Hepatic stellate cell (primary cell): ENCODE measurements at regions not wholly inside any gene's neighbourhood (a gene's known extent, or its start where the extent isn't known, plus 50 kb on each side); places are given as distances from the start of the nearest gene placed in this dataset.
"Not testable (repeated sequence)": the region's sequence is repeated elsewhere in the genome, so short reads cannot be mapped to it uniquely, and the experiment has no call there.

Source experiments
- DNase-seq: peaks from one replicate; pipeline ENCODE4 v3.0.0; 2011; ENCODE audit warnings: low spot score

DNA sequence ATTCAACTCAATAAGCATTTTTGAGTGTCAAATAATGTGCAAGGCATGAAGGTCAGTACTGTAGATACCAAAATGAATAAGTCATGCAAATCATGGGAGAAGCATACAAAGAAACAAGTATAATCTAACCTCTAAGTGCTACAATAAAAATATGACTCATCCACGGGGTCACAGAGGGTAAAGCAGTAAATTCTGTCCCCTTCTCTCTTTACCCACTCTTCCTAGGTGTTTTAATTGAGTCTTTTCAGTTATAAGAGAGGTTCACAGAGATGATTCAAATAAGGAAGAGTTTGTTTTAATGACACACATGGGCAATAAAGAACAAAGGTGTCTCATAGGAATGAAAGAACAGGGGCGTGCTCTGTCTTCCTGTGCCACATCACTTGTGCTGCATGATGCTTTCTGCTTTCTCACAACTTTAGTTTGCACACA is 71.5 kb upstream of the DAAM1 start:
- no peak for DNase-seq

DNA sequence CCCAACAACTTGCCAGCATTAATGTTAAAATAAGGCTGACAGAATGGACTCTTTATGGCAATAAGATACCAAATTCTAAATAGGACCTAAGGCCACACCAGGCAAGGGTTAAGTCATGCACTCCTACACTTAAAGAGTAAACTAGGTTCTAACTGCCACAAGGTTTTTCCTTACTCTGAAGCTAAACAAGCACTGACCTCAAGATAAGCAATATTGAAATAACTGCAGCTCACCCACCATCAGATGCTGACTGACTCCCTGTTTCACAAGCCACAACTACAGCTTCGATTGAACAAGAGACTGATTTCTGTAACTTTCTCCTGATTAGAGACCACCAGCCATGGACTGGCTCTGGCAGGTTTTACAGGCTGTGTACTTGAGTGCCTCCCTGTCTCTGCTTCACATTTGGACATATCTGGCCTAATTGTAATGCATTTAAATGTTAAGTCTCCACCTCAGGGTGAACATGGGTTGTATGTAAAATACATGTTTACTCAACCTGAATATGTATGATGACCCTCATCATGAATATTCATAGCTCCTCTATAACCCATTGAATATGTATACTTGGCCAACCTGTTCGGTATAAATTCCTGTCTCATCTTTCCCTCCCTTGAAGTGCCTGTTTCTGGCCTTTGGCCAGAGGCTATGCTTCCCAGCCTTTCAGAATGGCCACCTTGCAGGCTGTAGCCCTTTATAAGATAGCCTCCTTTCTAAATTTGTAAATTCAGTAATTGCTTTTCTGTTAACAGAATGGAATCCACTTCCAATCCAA is 70.5 kb upstream of the DAAM1 start:
- no peak for DNase-seq

DNA sequence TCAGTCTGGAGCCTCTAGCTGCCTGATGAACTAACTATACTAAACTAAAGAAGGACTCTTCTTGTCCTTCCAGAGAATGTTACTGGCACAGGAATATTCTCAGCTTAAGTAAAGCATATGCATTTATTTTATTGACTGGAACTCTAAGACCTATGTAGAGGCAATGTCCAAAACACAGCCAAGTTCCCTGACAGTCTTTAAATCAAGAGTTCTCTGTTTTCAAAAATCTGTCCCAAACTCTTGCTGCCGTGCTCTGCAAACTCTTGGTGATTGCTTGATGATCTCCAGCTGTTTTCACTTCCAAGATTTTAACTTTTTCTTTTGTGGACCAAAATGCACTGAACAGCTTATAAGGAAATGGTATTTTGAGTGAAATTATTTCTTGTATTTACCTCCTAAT is 67.5 kb upstream of the DAAM1 start:
- DNase-seq: no peak

DNA sequence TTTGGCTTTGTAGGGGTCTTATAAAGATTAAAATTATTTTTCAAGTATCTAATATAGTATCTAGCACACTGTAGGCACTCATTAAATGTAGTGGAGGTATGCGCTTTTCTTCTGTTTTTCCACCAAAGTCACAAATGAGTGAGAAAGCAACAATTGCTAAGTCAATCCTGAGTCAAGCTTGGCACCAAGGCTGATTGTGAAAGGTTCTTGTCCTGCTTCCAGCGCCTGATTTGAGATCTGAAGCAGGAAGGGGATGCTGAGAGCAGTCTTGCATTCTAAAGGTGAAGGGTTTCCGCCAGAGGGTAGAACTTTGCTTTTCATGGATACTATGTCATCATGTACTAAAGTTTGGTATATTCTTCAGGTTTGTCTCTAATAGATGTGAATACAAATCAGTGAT is 64.9 kb upstream of the DAAM1 start:
- DNase-seq: no peak

DNA sequence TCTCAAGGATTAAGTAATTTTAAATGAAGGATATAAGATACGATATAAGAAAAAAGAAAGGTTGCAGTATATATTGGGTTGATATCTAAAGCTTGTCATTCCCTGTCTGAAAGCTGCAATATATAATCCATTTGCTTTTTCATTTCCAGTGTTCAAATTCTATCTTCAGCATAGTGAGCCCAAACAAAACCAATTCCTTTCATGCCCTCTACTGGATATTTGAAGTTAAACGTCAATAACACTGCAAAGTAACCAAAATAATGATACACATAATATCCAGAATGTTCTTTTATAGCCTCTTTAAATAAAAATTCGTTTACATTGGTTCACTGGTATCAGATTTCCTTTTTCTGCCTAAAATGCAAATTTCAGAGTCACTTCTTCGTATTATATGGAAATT is 64.5 kb upstream of the DAAM1 start:
- peak; percentile 6 for DNase-seq

DNA sequence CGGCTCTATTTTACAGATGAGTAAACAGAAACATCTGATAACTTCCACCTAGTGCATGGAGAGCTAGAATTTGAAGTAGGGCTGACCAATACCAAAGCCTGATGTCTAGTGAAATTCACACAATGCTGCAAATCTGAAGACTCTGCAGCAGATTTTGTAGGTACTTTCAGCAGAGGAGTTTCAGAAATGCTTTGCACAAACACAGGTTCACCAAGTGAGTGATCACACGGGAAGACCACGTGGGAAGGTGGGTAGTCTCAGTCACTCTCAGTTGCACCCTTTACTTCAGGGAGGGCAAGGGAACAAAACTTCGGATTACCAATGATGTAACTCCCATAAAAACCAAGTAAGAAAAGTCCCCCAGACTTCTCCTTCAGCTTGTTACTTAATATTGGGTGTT is 63.3 kb upstream of the DAAM1 start:
- DNase-seq: no peak

DNA sequence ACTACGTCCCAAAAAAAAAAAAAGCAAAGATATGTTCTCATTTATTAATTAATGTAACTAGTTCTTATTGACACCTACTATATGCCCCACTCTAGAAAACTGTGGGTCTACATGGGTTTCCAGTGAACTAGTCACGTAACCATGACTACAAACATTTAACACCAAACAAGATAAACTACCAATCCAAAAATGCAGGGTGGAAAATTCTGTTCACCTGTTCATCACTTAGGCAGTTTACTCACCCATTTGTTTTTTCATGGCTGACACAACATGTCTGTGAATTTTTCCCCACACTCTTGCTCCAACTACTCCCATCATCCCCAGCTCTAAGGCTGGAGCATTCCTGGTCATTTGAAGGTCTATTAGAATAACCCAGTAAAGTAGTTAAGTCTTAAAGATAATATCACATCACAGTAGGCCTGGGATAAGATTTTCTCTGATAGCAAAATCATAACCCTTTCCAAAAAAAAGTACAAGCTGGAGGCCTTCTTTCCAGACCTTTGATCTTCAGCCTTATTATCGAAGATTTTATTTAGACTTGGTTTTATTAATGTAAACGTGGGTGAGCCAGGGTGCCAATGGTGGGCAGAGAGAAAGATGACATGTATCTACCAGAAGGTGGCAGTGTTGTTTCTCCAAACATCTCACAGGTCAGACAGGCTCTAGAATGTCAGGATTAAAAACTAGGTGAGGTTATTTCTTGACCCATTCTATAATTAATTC is 61.6 kb upstream of the DAAM1 start:
- peak; percentile 48 for DNase-seq

DNA sequence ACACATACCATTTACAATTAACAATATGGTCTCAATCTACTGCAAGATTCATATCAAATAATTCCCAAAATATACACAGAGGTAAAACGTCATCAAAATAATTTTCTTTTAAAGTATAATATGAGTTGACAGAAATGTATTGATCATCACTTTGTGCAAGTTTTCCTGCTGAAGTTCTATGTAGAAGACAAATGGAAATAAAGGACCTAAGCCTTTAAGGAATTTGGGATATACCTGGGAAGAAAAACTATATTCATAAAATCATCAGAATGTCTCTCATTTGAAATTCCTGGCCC is 61.1 kb upstream of the DAAM1 start:
- DNase-seq: no peak

DNA sequence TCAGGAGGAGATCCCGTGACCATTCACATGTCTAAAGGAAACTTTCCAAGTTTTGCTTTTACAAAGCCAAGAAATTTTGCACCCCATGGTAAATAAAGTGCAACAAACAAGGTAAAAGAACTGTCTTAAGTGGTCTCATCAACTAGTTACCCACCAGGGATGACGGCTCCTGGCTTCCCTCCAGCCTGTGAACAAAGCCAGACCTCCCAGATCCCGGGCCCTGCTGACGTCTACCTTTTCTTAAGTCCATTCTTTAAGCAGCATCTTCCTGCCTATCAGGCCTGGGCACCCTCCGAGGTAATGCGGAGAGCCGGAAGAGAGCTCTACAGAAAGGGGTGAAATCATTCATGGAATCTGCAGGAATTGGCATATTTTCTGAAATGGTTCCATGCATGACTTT is 58.0 kb upstream of the DAAM1 start:
- DNase-seq: no peak

DNA sequence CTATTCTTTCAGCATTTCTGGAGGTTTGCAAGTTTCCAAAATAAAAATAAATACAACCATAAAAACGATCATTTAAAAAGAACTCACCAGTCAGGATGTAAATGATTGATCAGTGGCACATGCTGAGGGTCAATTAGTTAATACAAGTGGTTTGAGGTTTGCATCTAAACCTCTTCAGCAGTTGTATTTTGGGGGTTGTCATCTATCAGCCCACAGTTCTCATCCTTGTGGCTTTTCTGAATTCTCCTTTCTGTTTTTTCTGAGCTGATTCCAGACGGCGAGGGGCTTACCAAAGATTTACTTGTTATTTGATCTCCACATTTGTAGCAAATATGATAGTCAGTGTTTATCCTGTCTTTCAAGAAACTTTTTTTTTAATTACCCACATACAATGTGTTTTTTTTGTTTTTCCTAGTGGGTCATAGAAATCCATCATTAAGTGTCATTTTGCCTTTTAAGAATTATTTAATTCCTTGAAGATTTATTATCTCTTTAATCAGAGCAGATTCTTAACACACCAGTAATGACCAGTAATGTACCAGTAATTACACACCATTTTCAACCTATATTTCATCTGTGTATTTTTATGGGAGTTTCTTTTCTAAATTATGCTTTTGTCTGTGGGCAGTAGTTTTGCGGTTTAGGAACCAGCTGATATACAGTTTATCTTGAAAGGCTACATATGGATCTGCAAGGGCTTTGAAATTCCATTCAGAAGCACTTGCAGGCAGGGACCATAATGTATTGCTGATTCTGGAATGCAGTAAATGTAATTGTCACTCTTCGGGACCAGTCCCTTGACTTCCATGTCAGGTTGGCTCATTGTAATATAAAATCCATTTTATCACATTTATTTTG is 56.3 kb upstream of the DAAM1 start:
- DNase-seq: no peak

DNA sequence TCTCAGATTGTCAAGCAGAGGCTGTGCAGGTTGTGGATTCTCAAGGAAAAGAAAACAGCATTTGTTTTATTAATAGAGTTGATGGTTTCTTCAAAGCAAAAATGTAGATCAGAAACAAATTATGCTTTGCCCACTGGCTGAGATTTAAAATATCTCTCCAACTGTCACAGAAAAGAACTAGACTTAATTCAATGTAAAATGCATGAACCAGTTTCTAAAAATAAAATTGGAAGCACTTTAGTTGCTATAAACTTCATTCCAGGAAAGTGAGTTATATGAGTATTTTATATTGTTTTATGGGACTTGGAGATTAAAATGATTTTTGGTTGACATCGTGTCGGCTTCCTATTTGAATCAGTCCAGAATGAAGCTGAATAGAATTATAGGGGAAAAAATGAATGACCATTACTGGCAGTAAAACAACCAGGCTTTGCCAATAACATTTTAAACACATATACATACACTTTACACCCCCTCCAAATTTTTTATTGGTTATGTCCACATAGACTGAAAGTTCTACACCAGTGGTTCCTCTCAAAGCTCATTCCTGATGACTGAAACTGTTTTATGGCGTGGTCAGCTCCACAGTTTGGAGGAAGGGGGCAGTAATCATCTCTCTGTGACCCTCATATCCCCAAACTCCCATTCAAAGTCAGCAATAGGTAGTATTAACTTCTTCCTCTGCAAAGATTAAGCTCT is 55.5 kb upstream of the DAAM1 start:
- no peak for DNase-seq

DNA sequence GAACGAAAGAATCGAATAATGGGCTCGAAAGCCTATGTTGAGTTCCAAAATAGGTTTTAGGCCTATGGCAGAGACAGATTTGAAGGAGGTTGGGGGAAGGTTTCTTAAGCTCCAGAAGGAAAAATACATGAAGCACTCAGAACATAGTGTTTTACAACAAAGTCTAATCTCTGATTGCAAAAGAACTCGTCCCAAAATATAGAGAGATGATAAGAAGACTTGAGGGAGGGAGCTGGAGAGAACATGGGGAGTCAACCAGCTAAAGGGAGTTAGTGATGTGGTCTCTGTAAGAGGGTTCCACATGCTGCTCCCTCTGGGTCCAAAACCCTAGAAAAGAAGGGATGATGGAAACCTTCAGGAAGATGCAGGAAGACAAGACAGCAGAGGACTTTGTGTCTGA is 54.8 kb upstream of the DAAM1 start:
- DNase-seq: no peak

DNA sequence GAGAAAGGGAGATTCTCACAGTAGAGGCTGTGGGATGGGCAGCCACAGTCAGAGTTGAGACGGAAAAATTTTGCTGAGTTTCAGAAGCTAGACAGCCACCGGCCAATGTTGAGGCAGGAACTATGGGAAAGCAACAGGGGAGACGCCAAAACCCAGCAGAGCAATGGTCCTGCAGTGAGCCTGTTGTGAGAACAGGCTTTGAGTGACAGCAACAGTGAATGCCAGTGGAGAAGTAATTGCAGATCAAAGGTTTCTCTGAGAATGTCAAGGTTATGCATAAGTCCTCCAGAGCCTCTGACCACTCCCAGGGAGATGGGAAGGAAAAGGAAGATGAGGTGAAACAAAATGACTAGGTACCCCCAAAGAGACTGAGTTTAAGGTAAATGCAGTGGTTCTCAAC is 54.2 kb upstream of the DAAM1 start:
- DNase-seq: no peak

DNA sequence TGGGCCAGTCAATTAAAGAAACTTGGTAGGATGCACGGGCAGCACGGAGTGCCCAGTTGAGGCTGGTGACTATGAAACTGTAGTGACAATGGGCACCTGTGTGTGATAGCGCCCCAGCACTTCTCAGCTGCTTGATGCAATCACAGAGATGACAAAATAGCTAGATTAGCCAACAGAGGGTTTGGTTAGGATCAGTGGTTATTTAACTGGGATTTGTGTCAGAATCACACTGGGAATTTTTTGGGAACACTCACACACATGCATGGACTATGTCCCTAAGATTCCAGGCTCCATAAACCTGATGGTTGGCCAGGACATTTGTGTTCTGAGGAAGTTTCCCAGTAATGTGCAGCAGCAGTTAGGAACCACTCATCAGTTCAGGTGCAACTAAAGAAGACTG is 51.2 kb upstream of the DAAM1 start:
- DNase-seq: no peak

DNA sequence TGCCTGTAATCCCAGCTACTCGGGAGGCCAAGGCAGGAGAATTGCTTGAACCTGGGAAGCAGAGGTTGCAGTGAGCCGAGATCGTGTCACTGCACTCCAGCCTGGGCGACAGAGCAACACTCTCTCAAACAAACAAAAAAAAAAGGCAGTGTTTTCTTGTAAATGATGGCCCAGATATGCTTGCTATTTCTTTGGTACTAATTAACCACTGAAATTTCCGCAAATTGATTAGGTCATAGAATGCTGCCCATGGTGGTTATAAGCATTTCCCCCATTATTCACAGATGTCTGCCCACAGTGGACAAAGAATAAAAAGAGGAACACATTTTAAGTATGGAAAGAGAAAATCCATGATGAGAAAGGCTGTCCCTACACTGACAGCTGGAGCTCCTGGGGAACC is 49.9 kb upstream of the DAAM1 start:
- DNase-seq: not testable (repeated sequence)
